NCI-H446 treated with DMSO at 0.1 percent for 48 hours (cell line): ENCODE measurements at regions not wholly inside any gene's neighbourhood (a gene's known extent, or its start where the extent isn't known, plus 50 kb on each side); places are given as distances from the start of the nearest gene placed in this dataset.
A peak's percentile ranks its signal among the peaks of the same experiment; 100 is the strongest.

Source experiments
- DNase-seq: peaks from one replicate; lab custom pipeline; 2025; lab: John Stamatoyannopoulos, UW

- DNase-seq, result no peak
Observed at GRCh38 chr5:86029308-86029707, 588.4 kb upstream of the COX7C start.

GRCh38 chr5:86030753-86031152, 587.0 kb upstream of the COX7C start:
- no peak for DNase-seq

GRCh38 chr5:86038566-86038965, 579.2 kb upstream of the COX7C start:
- no peak for DNase-seq

- no peak for DNase-seq
Observed at GRCh38 chr5:86039351-86039750, 578.4 kb upstream of the COX7C start.

- no peak for DNase-seq
Observed at GRCh38 chr5:86070719-86071118, 547.0 kb upstream of the COX7C start.

- no peak for DNase-seq
Observed at GRCh38 chr5:86074297-86074696, 543.4 kb upstream of the COX7C start.

GRCh38 chr5:86075139-86075538, 542.6 kb upstream of the COX7C start:
- DNase-seq, result no peak

- no peak for DNase-seq
Observed at GRCh38 chr5:86095092-86095491, 522.6 kb upstream of the COX7C start.

GRCh38 chr5:86101966-86102365, 515.8 kb upstream of the COX7C start:
- DNase-seq, result no peak

- DNase-seq, result no peak
Observed at GRCh38 chr5:86108825-86109224, 508.9 kb upstream of the COX7C start.

- DNase-seq, result no peak
Observed at GRCh38 chr5:86112249-86112648, 505.5 kb upstream of the COX7C start.

GRCh38 chr5:86115164-86115563, 502.6 kb upstream of the COX7C start:
- DNase-seq, result no peak

GRCh38 chr5:86118542-86118941, 499.2 kb upstream of the COX7C start:
- DNase-seq, result no peak

GRCh38 chr5:86124333-86124732, 493.4 kb upstream of the COX7C start:
- DNase-seq, result no peak

- DNase-seq, result peak; percentile 12
Observed at GRCh38 chr5:86125731-86126601, 491.8 kb upstream of the COX7C start.

- DNase-seq, result peak; percentile 70
Observed at GRCh38 chr5:86127696-86128095, 490.0 kb upstream of the COX7C start.

GRCh38 chr5:86129009-86129408, 488.7 kb upstream of the COX7C start:
- DNase-seq, result no peak

- no peak for DNase-seq
Observed at GRCh38 chr5:86137297-86137696, 480.4 kb upstream of the COX7C start.

- no peak for DNase-seq
Observed at GRCh38 chr5:86143837-86144236, 473.9 kb upstream of the COX7C start.

- DNase-seq, result peak; percentile 46
Observed at GRCh38 chr5:86152988-86153560, 464.7 kb upstream of the COX7C start.

GRCh38 chr5:86155796-86156195, 461.9 kb upstream of the COX7C start:
- DNase-seq, result no peak

- DNase-seq, result no peak
Observed at GRCh38 chr5:86170194-86170593, 447.5 kb upstream of the COX7C start.

GRCh38 chr5:86175224-86175623, 442.5 kb upstream of the COX7C start:
- DNase-seq, result no peak

- no peak for DNase-seq
Observed at GRCh38 chr5:86199287-86199686, 418.5 kb upstream of the COX7C start.
